ENCODE measurements at regions not wholly inside any gene's neighbourhood (a gene's known extent, or its start where the extent isn't known, plus 50 kb on each side); places are given as distances from the start of the nearest gene placed in this dataset.
"Not testable (repeated sequence)": the region's sequence is repeated elsewhere in the genome, so short reads cannot be mapped to it uniquely, and the experiment has no call there.

DNA sequence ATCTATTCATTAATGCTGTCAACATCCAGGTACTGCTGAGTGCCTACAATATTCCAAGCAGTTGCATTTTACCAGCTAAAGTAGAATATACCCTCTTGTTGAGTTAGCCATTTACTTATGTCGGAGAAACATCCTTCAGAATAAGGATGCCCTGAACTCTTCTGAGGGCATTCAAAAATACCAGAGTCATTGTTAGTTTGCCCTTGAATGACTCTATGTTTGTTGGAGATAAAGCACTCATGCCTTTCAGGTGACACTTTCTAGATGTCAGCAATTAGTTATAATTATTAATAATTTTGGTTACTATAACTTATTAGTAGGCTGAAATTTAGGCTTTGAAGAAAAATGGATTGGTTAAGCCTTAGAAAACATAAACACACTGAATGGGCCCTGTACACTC, 286.2 kb upstream of the STXBP5 start:
- DNase-seq (no peak), ATAC-seq (ENCODE audit: poor library complexity) (no peak)
- intact Hi-C loops (cut with DNase I) = no loop called here

DNA sequence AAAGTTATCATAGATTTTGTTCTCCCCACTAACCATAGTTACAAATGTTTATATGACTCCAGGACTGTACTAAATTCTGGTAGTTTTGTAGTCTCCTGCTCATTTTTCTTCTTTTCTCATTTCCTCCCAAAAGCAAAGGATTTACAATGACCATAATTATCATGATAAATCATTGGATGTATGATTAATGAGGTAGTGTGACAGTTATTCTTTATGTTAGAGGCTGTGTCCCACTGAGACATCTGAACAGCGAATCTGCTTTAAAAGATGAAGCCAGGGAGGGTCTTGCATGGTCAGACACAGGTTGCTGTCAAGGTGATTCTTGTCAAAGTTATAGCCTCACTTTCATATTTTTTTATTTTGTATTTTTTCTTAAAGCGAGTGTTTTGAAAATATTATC, 285.2 kb upstream of the STXBP5 start:
- DNase-seq (no peak), ATAC-seq (ENCODE audit: poor library complexity) (no peak)
- intact Hi-C loops (cut with DNase I) = no loop called here

DNA sequence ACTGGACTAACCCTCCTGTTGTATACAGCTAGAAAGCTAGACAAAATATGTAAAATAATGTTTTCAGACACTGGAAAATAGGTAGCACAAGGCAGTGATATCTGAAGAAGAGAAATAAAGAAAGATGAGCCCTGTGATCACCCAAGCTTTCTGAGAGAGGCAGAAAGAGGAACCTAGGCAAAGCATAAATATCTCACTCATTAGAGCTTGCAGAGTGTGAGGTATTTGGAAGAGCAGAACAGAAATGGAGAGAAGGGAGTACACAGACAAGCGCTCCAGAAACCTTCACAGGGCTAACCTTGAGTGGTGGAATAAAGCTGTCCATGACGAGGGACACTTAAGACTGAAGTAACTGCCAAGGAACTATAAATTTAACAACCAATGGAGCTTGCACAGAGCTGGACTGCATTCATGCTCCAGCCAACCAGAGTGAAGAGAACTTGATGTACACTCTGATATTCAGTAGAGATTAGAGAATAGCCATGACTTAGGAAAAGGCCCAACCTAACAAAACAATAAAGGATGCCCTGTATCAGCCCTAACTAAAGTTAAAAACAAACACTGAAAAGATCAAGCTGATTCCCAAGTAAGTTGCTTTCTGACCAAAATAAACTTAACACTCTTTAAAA, 280.9 kb upstream of the STXBP5 start:
- no peak for DNase-seq
- no peak for ATAC-seq (ENCODE audit: poor library complexity)
- intact Hi-C loops (cut with DNase I) = no loop called here

DNA sequence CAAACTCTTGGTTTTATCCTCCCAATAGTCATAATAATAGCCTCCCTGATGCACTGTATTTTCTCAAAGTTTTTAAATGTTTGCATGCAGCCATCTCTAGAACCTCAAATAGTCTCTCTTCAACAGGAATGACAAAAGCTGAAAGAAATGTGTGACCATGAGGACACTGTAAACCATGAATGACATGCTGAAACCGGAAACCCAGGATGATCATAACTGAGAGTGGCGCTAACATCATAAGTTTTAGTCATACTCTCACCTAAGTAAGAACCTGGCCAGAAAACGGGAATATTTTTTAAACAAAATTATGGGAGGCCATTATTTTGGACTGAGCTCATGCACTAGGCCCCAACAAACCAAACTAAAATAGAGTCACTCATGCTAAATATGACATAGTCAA, 278.4 kb upstream of the STXBP5 start:
- no peak for DNase-seq
- no peak for ATAC-seq (ENCODE audit: poor library complexity)
- intact Hi-C loops (cut with DNase I) = no loop called here

DNA sequence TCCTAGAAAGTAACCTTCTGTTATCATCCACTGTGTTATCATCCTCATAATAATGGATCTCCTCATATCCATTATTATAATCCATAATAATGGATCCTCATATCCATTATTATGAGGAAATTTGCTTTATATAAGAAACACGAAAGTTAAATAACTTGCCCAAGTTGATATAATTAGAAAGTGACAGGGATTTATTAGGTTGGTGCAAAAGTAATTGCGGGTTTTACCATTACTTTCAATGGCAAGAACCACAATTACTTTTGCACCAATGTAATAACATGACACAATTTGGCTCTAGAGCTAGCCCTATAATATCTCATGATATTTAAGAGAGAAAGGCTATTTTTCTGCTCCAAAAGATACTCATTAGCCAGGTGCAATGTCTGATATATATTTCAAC, 275.7 kb upstream of the STXBP5 start:
- ATAC-seq (ENCODE audit: poor library complexity) (no peak), DNase-seq (no peak)
- intact Hi-C loops (cut with DNase I) = no loop called here

DNA sequence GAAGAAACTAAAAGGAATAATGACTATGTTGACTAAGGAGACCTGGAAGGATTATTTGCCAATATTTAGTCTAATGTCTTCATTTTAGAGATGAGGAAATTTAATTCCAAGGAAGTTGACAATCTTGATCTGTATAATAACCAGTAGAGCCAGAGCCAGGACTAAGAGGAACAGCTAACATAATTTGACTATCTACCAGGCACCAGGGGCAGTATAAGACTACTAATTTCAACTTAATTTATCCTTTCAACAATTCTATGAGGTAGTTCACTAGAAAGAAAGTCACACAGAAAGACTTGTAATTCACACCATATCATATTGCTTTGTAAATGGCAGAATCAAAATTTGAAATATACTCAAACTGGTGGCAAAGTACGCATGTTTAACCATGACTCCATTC, 273.0 kb upstream of the STXBP5 start:
- intact Hi-C loops (cut with DNase I) = no loop called here
- DNase-seq = no peak
- ATAC-seq (ENCODE audit: poor library complexity) = no peak

DNA sequence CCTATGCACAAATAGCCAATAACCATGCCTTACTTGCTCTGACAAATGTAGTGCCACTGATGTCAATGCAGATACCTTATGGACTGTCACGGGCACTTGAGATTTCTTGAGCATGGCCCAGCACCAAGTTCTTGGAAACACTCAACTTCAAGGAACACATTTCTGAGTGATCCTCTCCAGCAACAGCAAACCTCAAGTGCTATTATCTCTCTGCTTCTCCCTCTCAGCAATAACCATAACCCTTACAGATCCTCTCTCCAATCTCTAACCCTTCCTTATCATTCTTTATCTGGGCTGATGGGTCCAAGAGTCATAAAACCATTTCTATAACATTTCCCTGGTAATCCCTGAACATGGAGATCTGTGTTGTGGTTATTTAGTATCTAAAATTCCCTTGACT, 266.9 kb upstream of the STXBP5 start:
- DNase-seq = no peak
- intact Hi-C loops (cut with DNase I) = no loop called here
- no peak for ATAC-seq (ENCODE audit: poor library complexity)

DNA sequence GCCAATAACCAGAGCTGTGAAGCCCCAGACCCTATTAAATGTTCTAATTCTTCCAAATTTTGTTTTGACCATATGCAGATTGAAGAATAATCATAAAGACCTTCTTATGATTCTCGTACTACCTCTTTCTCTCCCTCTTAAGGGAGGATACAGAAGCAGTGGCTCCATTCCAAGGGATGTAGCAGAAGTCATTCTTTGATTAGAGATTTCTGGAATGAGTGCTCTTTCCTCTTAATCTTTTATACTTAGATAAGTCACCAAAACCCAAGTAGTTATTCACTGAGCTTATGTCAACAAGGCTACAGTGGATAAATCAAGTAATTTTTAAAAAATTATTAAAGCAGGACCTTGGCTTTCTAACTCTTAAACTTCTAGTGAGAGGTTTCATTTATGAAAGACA, 266.0 kb upstream of the STXBP5 start:
- no peak for ATAC-seq (ENCODE audit: poor library complexity)
- DNase-seq = no peak
- intact Hi-C loops (cut with DNase I) = no loop called here

DNA sequence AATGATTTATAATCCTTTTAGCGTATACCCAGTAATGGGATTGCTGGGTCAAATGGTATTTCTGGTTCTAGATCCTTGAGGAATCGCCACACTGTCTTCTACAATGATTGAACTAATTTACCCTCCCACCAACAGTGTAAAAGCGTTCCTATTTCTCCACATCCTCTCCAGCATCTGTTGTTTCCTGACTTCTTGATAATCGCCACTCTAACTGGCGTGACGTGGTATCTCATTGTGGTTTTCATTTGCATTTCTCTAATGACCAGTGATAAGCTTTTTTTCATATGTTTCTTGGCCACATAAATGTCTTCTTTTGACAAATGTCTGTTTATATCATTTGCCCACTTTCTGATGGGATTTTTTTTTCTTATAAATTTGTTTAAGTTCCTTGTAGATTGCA, 264.8 kb upstream of the STXBP5 start:
- ATAC-seq (ENCODE audit: poor library complexity); DNase-seq; intact Hi-C loops (cut with DNase I): not testable (repeated sequence)

DNA sequence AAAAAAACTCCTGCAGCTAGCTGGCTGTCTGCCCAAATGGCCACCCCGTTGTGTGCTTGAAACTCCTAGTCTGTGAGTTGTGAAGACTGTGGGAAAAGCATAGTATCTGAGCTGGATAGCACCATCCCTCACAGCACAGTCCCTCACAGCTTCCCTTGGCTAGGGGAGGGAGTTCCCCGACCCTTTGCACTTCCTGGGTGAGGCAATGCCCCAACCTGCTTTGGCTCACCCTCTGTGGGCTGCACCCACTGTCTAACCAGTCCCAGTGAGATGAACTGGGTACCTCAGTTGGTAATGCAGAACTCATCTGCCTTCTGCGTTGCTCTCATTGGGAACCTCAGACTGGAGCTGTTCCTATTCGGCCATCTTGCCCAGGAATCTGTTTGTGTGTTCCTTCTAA, 260.6 kb upstream of the STXBP5 start:
- DNase-seq = no peak
- intact Hi-C loops (cut with DNase I) = no loop called here

DNA sequence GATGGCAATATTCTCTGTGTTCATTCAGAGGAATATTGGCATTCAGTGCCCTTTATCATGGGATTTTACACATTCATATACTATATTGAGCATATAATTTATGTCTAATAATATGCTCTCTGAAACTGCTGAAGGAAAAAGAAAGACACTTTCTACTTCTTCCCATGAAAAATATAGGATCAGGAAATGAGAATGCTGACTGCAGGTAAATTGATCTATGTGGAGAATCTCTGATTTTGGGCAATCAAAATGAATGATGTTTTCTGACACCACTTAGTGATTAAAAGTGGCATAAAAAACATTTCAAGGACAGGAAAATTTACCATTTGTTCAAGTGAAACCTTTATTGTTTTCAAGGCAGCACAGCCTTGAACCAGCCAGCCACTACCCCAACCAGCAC, 260.1 kb upstream of the STXBP5 start:
- intact Hi-C loops (cut with DNase I) = no loop called here
- DNase-seq = no peak
- no peak for ATAC-seq (ENCODE audit: poor library complexity)

More for the DNA sequence above, 260.6 kb upstream of the STXBP5 start:
- ATAC-seq (ENCODE audit: poor library complexity) = no peak

DNA sequence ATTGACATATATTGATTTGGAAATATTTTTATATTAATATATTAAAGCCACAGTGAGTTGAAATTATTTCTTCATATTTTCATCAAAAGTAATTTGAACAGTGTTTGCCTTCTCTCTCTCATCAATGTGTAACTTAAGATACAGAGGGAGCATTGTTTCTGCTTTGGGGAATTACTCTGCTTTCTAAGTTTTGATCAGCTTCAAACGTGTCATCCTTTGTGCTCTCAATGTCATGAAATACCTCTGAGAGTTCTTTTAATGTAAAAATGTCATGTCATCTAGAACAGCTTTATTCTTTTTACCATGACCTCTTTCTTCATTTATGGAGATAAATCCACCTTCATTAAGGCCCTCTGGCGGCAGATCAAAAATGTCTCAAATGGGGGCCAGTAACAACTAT, 259.4 kb upstream of the STXBP5 start:
- ATAC-seq (ENCODE audit: poor library complexity) (no peak), DNase-seq (no peak)
- intact Hi-C loops (cut with DNase I) = no loop called here

DNA sequence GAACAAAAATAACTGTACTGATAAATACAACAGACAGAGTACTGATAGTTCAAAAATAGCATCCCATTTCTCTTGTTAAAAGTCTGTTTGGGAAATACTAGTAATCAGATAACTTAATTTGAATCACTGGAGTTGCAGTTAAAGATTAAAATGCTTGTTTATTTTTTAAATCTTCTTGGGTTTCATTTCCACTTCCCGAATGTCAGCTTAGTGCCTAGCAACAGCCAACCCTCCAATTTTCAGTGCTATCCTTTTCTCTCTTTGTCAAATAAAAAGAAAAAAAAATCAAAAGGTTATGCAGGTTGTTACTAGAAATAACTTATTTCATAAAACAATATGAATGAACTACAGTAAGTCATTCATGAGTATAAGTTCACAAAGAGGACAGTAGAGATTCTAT, 257.7 kb upstream of the STXBP5 start:
- no peak for DNase-seq
- intact Hi-C loops (cut with DNase I) = no loop called here
- ATAC-seq (ENCODE audit: poor library complexity) = no peak

DNA sequence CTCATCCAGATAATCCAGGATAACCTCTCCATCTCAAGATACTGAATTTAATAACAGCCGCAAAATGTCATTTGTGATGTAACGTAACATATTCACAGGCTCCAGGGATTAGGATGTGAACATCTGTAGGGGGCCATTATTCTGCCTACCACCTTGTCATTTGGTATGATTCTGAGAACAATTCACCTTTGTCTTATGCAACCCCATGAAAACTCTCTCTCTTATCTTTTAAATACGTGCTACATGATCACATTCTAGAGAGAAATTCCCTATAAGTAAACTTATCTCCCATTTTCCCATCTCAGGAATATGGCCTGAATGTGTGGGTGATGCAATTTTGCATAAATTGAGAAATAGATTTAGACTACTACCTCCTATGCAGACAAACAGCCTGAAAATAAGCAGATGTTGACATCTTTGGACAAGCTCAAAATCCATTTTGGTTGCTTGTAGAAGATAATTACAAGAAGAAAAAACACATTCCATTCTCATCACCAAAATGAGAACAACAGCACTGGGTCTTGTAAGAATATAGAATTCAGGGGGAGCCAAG, 255.4 kb upstream of the STXBP5 start:
- DNase-seq (no peak), ATAC-seq (ENCODE audit: poor library complexity) (no peak)
- intact Hi-C loops (cut with DNase I) = no loop called here

DNA sequence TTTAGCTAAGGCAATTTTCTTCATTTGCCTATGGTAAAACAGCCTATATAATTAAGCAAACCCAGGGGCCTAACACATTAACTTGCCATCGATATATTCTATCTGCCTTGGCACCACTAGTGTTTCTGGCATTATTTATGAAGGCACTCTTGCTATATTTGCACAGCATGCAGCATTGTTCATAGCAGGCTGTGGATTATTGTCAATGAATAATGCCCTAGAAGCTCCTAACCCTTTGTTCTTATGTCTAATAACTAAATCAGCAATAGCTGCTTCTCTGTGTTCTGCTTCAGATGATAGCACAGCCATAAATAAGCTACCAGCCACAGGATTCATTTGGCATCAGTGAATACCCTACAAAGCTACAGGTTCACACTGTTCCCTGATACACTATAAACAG, 254.8 kb upstream of the STXBP5 start:
- ATAC-seq (ENCODE audit: poor library complexity) (no peak), DNase-seq (no peak)
- intact Hi-C loops (cut with DNase I) = no loop called here

DNA sequence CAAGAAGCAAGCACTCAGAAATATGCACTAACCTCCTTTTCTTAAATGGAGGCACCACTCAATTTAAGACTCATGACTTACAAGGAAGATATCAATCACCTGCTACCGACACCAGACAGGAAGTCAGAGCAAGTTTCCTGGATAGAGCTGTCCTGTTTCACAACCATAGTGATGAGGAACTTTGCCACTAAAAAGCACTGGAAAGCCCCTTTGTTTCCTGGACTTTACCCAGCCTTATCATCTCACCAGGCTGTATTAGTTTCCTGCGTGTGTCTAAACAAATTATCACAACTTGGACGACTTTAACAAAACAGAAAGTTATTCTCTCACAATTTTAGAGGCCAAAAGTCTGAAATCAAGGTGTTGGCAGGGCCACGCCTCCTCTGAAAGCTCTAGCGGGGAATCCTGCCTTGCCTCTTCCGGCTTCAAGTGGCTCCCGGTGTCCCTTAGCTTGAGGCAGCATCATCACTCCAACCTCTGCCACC, 253.8 kb upstream of the STXBP5 start:
- intact Hi-C loops (cut with DNase I) = no loop called here
- no peak for DNase-seq
- ATAC-seq (ENCODE audit: poor library complexity) = no peak

DNA sequence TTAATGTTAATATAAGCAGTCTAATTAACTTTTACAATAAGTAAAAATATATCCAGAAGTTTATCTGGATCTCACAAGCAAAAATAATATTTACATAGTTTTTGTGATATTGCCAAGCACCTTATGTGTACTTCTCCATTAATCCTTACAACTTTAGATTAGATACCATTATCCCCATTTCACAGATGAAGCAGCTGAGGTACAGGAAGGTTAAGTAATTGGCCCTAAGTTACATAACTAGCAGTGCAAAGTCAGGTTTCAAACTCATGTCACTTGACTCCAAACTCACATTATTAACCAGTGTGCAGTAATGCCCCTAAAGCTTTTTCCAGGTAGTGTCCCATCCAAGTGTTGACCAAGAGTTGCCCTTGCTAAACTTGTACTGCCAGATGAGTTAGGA, 248.6 kb upstream of the STXBP5 start:
- ATAC-seq (ENCODE audit: poor library complexity) (no peak), DNase-seq (no peak)
- intact Hi-C loops (cut with DNase I) = no loop called here

DNA sequence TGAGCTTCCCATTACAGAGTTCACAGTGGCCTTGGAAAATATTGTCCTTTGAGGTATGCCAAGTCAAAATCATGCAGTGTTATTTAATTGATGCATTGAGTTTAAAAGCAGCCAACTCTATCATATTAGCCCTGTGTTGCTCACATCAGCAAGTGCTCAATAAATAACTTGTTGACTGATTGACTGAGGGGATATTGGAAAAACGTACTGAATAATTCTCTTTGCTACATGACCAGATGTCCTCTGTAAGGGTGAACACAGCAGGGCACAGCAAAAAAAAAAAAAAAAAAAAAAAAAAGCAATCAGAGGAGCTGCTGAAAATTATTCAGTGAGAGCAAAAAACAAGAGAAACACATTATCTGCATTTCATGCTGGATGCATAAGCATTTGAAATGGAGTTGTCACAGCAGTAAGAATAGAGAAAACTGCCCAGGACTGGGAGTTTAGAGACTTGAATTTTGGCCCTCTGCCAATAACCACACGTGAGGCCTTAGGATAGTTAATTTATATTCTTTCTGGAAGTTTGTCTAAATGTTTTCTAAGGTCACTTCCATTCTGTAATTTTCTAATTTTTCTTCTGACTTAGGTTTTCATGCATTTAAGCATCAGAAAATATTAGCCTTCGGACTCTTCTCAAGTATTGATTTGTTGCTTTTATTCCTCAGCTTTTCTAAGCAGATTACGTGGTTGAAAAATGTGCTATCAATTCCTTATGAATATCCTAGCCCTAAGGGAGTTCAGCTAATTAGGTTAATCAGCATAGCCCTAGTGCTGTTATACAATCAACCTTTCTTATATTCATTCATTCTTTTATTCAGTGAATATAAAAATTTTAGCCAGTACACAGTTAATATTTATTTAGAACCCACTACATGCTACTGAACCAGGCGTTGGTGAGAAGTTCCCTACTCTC, 246.8 kb upstream of the STXBP5 start:
- intact Hi-C loops (cut with DNase I) = no loop called here
- no peak for ATAC-seq (ENCODE audit: poor library complexity)

DNA sequence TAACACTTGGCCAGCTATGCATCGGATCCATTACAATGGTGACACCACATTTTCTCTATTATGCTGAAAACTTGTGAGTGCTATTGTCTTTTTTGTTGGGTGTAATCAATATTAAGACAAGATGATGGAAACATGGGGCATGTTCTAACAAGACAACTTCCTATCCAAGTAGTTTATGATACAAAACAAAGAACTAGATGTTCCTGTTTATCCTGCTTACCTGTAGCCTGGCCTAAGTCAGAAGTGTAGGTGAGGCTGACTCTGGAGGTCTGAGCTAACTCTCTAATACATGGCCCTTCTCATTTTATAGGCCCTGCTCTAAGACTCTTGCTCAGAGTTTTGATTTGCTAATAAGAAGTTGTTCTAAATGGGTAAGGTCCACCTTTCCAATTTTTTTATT, 242.4 kb upstream of the STXBP5 start:
- no peak for DNase-seq
- ATAC-seq (ENCODE audit: poor library complexity) = no peak
- intact Hi-C loops (cut with DNase I) = no loop called here

More for the DNA sequence above, 246.8 kb upstream of the STXBP5 start:
- no peak for DNase-seq

DNA sequence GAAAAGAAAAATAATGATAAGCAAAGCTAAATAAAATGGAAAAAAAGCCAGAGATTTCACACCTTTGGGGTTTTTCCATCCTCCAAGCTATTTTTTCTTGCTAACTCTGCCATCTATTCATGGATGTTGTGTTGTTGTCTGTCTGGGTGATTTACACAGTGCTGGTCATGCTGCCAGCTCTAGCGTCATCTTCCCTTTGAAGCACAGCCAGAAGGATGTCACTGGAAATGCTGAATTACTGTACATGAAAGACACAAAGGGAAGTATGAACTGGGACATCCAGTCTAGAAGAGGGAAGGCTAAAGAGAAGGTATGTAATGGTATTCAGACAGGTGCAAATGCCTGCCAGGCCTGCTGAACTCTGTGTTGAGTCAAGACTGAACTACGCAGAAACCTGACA, 241.9 kb upstream of the STXBP5 start:
- intact Hi-C loops (cut with DNase I) = no loop called here
- DNase-seq (no peak), ATAC-seq (ENCODE audit: poor library complexity) (no peak)

Measured in Right ventricle myocardium superior (tissue), 1 donor.